SKM-1 (cell line): ENCODE measurements at regions not wholly inside any gene's neighbourhood (a gene's known extent, or its start where the extent isn't known, plus 50 kb on each side); places are given as distances from the start of the nearest gene placed in this dataset.

Experiments used
- DNase-seq: peaks from one replicate; lab custom pipeline; 2025; ENCODE audit not compliant: unreplicated experiment; lab: John Stamatoyannopoulos, UW

DNA sequence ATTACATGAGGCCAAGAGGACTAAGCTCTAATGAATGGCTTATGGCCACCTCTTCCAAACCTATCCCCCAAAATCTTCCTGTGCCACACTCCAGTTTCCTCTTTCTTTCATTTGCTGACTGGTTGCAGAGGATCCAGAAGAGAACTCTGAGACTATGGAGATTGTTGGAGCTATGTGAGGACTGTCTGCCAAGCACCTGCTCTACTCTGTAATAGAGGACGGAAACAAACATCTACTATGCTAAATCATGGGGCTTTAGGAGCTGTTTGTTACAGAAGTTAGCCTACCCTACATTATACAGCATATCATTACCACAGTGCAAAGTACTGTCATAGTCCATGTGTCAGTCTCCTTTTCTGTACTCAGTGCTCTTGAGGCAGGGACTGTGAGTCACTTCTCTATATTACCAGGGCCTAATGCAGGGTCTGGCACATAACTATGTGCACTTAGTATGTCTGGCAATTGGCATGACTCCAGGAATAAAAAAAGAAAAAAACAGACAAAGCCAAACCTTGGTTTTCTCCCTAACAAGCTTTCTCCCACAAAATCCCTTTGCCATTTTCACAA lies 95.1 kb downstream of the RPAP3 start:
- no peak for DNase-seq

DNA sequence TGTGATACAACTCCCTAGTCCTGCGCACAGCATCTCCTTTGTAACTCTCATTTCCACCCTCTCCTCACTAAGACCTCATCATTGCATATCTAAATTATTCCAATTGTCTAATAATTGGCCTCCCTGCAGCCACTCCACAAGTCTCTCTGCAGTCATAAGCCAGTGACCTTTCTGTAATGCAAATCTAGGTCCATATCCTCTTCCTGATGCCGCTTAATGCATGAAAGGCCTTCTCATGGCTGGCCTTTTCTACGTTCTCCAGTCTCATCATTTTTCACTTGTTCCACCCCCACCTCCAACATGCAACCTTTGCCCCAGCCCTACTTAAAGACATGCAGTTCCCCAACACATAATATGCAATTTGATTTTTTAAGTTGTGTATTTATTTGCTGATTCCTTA lies 96.0 kb downstream of the RPAP3 start:
- no peak for DNase-seq

DNA sequence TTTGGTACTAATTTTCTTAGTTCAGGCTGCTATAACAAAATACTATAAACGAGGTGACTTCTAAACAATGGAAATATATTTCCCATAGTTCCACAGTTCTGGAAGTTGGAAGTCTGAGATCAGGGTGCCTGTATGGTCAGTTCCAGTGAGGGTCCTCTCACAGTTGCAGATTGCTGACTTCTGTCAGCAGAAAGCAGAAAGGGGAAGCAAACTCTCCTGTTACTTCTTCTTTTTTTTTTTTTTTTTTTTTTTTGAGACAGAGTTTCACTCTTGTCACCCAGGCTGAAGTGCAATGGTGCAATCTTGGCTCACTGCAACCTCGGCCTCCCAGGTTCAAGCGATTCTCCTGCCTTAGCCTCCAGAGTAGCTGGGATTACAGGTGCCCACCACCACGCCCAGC lies 97.2 kb downstream of the RPAP3 start:
- DNase-seq, result peak; percentile 3

DNA sequence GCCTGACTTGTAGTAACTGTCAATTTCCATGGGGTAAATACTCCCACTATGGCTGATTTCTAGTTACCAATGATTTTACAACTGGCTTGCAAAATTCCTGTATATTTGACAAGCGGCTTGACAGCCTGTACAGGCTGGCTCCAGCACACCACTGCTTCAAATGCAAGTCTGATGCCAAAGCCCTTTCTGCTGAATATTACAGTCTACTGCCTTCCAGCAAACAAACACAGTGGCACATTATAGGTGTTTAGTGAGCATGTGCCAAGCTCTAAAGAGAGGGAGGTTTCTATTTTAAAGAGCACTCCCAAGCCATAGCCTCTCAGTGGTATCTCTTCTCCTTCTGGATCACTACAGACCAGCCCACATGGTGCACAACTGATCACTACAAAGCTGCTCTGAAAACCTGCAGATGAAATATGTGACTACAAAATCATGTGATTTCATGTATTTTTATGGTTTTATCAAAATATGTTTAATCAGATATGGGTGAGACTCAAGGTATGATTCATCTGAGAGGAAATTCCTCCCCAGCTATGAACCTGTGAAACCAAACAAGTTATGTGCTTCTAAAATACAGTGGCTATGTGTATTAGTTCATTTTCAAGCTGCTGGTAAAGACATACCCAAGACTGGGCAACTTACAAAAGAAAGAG lies 101.5 kb downstream of the RPAP3 start:
- DNase-seq, result no peak

DNA sequence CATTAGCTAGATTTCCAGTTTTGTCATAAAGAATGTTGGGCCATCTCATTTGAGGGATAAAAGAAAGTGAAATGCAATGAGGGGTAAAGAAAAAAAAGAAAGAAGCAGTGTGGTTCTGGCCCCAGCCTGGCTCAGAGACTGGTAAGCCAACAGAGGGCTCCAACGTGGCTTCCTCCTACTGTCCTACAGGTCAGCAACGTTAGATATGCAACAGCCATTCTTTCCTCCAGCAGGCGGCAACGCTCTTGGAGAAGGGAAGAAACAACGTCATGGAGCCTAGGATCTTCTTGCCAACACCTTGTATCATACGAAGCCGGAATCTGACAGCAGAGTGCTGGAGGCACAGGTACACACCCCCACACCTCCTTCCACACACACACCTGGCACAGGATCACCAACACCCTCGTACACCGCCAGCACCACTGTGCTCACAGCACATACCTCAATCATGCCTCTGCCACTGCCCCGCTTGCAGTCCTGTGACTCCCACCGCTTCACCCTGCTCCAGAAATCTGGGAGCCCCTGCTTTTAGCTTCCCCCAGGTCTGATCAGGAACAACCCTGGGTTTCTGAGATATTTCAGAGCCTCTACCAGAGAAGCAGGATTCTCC lies 102.8 kb downstream of the RPAP3 start:
- no peak for DNase-seq

DNA sequence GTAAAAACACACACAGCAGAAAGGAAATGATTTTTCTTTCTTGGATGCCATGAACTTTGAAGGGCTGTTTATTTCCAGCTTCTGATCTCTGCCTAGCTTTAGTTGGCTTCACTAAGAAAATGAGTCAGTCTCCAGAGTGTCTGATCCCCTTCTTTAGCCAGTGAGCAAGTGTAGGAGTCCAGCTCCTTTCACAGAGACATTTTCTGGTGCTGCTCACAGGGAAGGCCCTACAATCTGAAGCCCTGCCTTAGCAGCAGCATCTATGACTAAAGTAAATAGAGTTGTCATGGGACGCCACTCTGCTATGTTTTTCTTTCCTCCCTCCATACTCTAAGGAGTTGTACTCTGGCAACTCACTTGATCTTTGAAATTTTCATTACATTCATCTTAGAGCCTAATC lies 103.5 kb downstream of the RPAP3 start:
- no peak for DNase-seq

DNA sequence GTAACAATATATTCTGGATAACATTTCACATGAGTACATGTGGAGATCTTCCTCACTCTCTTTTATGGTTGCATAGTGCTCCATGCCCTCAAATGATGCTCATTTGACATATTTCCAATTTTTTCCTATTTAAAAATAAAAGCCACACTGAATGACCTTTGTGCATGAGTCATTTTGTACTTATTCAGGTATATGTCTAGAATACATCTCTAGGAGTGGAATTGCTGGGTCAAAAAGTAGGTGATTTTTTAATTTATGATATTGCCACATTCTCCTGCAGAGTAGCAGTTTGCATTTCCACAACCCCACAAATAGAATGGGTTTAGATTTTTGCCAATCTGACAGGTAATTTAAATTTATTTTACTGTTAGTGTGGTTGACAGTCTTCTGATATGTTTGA lies 104.8 kb downstream of the RPAP3 start:
- DNase-seq, result no peak

DNA sequence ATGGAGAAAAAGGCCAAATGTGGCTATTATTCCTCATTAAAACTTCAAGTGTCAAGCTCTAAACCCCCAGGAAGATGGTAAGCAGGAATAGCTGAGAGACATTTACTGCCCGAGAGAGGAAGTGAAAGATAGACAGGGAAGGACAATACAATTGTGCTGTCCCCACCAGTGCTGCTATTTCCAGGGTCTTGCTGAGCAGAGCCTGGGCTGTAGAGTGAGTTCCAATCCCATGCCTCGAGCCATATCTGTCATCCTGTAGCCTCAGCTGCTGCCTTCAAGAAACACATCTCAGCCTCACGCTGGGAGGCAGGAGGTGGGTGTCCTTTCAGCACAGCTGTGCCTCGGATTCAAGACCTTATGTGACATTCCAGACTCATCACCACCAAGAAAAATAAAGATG lies 114.0 kb downstream of the RPAP3 start:
- DNase-seq, result no peak

DNA sequence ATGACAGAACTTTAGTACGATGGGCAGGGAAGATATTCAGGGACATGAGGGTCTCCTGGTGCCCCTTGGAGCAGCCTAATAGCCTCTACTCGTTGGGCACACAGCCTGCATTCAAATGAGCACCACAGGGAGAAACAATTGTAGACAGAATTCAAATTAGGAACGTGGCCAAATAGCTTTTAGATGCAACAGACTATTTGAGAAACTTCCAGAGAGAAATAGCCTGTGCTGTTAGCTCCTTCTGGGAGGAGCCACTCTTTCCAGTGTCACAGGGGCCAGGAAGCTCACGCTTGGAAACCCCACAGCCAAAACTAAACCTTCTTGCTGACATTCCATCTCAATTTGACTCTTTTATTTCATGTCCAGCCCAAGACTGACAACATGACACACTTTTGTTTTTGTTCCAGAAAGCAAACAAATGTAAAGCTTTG lies 114.5 kb downstream of the RPAP3 start:
- no peak for DNase-seq

DNA sequence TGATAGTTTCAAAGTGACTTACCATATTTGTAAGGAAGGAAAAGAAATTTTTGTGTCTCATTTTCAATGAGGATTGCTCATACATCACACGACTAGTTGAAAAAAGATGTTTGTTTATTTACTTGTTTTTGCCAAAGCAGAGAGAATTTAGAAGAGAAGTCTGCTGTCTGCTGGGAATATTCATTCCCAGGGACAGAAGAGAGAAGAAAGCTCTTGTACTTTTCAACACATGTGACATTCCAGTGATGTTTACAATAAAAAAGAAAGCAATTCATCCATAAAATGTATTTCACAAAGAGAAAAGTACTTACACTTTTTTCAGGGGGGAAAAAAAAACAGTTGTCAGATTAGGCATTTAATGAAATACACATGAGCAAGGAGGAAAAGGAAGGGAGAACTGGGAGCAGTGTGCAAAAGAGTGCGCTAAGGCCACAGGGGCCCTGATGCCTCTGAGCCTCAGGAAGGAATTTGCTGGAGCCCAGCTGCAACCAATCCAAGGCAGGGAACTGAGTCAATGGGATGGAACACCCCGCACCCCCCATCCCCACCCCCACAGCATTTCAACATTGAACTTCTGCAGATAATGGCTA lies 115.0 kb downstream of the RPAP3 start:
- DNase-seq, result no peak

DNA sequence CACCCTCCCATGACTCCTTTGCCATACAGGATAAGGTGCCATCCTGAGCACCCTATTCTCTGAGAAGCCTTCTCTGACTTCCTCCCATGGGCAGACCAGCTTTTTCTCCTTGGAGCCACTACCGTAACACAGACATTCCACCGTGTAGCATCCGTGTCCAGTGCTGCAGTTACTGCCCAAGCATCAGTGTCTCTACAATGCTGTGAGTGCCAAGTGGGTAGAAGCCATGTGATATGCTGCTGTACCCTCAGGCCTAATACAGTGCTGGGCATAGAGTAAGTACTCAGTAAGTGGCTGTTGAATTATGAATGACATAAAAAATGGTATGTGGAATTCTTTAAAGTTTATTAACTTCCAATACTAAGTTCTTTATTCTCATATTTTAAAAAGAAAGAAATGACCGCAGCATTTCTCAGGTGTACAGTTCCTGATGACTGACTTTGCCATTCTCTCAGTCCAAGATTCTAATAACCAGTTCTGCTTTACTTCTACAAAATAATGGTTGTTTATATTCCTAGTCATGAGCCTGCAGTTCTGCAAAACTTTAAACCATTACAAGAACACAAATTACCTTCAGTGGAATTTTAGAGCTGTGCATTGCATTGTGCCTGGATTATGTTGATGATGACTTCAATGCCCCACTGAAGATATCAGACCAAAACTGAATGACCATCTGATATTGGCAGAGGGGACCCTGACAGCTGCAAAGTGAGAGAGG lies 118.7 kb downstream of the RPAP3 start:
- DNase-seq, result no peak

DNA sequence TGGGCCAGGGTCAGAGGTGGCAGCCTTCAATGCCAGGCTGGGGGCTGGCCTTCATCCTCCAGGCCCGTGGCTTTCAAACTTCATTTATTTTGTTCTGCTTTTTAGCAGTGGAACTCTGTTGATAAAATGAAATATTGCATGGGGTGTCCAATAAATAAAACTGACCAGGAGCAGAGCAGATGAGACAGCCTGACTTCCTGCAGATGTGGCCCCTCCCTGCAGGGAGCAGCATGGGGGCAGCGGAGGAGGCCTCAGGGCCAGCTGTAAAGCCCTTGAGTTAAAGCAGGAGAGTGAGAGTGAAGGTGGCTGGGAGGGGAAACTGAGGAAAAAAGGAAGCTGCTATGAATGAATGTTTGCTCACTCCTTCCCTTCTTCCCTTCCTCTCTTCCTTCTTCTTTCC lies 120.3 kb downstream of the RPAP3 start:
- no peak for DNase-seq

DNA sequence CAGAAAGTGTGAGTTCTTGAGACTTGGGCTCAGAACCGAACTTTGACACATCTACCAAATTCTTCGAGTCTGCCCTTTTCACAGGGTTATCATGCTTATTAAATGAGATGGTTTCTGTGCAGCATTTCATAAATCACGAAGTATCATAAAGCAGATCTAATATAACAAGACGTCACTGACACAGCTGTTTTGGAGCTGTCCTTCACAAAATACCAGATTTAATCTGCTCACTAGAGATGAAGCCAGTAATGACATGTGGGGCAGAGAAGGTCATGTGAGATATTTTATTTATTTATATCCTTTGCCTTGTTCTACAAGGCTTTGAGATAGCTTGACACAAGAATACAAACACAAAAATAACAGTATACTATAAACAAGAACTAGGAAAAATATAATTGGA lies 127.0 kb downstream of the RPAP3 start:
- DNase-seq, result no peak

DNA sequence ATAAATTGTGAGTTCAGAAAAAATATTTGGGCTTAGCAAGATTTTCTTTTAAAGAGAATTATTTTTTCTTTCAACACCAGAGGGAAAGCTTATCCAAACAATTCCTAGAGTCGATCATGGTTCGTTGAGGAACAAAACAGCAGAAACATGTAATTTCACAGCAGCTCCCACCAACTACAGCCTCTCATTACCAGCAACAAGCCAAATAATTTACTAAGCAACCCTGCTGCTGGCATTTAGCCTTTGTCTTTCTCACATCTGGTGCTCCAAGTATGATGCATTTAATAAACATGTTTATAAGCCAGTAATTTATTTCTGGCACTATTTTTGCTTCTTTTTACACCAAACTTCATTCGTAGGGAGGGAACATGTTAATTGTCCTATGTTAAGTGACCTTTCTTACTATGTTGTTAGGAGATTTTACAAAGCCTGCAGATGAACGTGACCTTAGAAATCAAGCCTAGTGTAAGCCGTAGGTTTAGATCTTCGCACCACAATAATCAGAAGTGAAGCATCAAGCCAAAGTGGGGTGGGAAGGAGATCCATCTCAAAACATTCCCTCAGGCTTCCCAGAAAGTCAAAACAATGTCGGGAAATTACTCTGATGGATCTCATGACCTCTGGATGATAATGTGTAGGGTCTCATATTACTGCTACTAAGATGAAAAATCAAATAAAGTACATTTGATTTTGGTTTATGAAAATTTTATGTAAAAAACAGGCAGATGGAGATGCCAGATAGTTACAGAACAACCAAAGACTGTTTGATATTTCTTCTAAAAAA lies 128.4 kb downstream of the RPAP3 start:
- DNase-seq, result no peak

DNA sequence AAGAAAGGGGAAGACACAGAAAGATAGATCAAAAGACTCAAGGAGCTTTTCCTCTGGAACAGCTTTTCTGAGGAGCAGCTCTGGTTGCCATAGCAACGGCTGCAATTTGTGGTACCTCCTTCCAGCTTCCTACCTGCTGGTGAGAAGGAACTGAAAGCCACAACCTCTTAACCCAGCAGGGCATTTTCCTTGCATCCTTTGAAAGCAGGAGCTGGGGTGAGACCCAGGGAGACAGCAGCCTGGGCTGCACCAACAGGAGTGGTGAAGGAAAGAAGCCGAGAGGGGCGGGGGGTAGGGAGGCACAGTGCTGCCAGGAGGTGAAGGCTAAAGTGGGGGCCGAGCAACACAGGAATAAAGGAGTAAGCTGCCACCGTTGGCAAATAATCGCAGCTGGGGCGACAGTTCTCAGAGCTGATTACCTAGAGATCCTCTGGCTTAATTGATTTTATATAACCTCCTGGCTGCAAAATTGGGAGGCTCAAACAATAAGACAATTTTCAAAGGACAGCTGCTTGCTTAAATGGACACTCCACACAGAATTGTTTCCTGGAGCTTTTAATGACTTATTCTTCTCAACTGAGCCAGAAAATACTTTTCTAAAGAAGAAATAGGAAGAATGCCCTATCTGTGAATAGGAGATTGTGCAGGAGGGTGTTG lies 129.4 kb downstream of the RPAP3 start:
- DNase-seq, result no peak

DNA sequence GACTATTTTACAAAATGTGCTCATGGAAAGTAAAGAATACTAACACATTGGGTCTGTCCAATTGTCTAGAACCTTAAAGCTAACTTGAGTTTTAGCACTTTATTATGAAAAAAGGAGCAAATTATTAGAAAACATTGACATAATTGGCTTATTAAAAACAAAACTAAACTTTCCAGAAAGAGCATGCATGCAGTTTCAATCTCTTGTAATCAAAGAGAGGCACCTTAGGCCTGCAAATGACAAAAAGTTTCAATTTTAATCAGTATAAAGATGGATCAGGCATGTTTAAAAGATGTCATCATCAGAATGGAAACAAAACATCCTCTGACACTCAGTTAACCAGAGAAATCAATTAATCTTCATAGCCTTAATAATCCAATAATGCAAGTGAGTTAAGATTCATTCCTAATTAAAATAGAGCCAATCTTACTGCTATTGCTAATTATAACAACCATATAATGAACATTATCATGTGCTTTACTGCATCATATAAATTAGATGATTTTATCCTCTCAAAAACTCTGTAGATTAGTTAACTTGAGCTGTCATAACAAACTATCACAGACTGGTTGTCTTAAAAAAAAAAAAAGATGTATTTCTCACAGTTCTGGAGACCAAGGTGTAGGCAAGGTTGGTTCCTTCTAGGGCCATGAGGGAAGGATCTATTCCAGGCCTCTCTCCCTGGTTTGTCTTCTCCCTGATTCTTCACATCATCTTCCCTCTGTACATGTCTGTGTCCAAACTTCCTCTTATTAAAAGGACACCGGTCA lies 131.4 kb downstream of the RPAP3 start:
- DNase-seq, result no peak

DNA sequence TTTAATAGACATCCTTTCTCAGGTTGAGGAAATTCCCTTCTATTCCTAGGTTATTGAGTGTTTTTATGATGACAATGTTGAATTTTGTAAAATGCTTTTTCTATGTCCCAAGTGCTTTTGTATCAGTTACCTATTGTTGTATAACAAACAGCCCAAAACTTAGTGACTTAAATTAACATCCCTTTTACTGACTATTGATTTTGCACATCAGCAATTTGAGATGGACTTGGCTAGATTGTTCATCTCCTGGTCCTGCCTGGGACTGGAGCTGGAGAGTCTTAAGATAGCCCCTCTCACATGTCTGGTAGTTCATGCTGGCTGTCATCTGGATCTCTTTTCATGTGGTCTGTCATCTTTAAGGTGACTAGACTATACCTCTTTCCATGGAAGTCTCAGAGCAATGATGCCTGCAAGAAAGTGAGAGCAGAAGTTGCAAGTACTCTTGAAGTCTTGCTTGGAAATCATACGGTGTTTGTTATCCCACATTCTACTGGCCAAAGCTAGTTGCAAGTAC lies 132.6 kb downstream of the RPAP3 start:
- no peak for DNase-seq

DNA sequence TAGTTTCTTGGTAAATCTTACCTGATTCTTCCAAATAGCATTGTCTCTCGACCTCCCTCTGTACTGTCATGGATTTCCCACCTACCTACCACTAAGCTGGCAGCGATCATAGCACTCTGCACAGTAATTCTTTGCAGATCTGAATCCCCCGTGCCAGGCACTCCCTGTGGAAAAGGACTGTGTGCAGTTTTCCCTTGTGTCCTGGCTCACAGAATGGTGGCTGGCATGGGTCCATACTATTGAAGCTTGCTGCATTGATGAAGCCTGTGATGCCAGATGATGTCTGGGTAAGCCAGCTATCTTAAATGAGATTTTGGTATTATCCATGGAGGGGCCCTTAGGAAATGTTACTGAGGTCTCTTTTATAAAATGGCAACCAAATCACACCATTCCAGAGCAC lies 135.7 kb downstream of the RPAP3 start:
- no peak for DNase-seq

DNA sequence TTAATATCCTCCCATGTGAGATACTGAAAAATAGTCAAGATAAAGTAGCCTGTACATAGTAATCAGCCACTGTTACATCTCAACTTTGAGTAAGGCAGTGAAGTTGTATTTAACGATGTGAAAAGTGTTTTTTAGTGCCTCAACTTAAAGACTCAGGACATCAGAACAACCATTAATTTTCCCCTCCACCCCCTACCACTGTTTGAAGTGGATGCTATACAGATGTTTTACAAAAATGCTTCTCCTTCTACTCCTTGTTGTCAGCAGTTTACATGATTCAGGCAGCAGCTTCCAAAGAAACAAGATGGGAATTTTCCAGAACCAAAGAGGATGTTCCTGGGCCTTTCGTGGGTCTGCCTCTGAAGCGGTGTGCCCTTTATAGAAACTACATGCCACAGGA lies 143.6 kb downstream of the RPAP3 start:
- DNase-seq, result no peak

DNA sequence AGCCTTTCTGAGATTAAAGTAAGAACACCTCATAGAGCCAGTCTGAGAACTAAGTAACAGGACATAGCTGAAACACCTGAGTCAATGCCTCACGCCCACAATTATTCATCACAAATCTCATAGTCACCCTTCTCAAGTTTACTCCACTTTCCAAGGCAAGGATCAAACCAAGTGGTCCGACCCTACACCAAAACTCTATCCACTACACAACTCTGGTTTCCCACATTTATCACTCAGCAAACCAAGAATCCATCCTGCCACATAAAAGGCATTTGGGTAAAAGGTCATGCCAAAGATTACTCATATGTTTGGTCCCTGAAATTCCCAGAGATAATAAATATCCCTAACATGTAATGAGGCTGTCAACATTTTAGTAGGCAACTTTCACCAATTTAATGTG lies 144.1 kb downstream of the RPAP3 start:
- DNase-seq, result no peak
